Immature natural killer cell (primary cell): ENCODE measurements at regions not wholly inside any gene's neighbourhood (a gene's known extent, or its start where the extent isn't known, plus 50 kb on each side); places are given as distances from the start of the nearest gene placed in this dataset.

ENCODE experiments used
- DNase-seq, 3 donors: peaks; one replicate each; pipeline ENCODE4 v3.0.0; 2022; ENCODE audit warnings: mixed read lengths in 1 of 3
- H3K27ac Mint-ChIP-seq, 6 donors: one replicate each; pipeline ENCODE4 v1.8.0; 2020; ENCODE audit warnings: mixed read lengths in 6 of 6, mild to moderate bottlenecking in 5 of 6, inconsistent platforms in 4 of 6, moderate library complexity in 3 of 6
- H3K27me3 Mint-ChIP-seq, 3 donors: one replicate each; pipeline ENCODE4 v1.8.0; 2020 to 2021; ENCODE audit warnings: low read depth in 3 of 3, mild to moderate bottlenecking in 3 of 3, mixed read lengths in 3 of 3, moderate library complexity in 3 of 3, inconsistent platforms in 1 of 3
- H3K36me3 Mint-ChIP-seq, 3 donors: one replicate each; pipeline ENCODE4 v1.8.0; 2020; ENCODE audit warnings: mixed read lengths in 3 of 3, inconsistent platforms in 2 of 3, mild to moderate bottlenecking in 2 of 3
- H3K4me1 Mint-ChIP-seq, 2 donors: one replicate each; pipeline ENCODE4 v1.8.0; 2020; ENCODE audit warnings: inconsistent platforms in 2 of 2, mild to moderate bottlenecking in 2 of 2, mixed read lengths in 2 of 2, moderate library complexity in 1 of 2
- H3K4me3 Mint-ChIP-seq, 5 donors: one replicate each; pipeline ENCODE4 v1.8.0; 2020; ENCODE audit warnings: mild to moderate bottlenecking in 5 of 5, mixed read lengths in 5 of 5, inconsistent platforms in 3 of 5, moderate library complexity in 3 of 5
- H3K9me3 Mint-ChIP-seq, 6 donors: one replicate each; pipeline ENCODE4 v1.8.0; 2020; ENCODE audit warnings: mild to moderate bottlenecking in 6 of 6, mixed read lengths in 6 of 6, inconsistent platforms in 4 of 6, moderate library complexity in 3 of 6

DNA sequence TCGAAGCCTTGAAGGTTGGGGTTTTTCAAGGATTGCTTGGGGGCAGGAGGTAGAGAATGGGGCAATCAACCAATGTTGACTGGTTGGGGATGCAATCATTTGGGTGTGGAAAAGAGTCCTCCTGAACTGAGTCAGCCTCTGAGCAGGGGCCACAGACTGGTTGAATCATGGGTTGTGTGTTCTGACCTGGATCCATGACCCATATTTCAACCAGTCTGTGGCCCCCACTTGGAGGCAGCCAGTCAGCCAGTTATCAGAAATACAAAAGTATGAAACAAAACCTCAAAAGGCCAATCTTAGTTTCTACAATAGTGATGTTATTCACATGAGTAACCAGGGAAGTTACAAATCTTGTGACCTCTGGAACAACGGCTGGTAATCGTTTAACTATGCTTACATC is 81.4 kb upstream of the RANBP6 start:
- DNase-seq = no peak
- Mint-ChIP-seq H3K4me3 (no peak overlapping the region), H3K27me3 (peaks cover 2 to 11% (median 7%) of the 10 kb centered on the region in 3 donors), H3K4me1 (no peaks in the 10 kb centered on the region), H3K36me3 (no peaks in the 10 kb centered on the region), H3K27ac (no peak overlapping the region), H3K9me3 (no peaks in the 10 kb centered on the region)

DNA sequence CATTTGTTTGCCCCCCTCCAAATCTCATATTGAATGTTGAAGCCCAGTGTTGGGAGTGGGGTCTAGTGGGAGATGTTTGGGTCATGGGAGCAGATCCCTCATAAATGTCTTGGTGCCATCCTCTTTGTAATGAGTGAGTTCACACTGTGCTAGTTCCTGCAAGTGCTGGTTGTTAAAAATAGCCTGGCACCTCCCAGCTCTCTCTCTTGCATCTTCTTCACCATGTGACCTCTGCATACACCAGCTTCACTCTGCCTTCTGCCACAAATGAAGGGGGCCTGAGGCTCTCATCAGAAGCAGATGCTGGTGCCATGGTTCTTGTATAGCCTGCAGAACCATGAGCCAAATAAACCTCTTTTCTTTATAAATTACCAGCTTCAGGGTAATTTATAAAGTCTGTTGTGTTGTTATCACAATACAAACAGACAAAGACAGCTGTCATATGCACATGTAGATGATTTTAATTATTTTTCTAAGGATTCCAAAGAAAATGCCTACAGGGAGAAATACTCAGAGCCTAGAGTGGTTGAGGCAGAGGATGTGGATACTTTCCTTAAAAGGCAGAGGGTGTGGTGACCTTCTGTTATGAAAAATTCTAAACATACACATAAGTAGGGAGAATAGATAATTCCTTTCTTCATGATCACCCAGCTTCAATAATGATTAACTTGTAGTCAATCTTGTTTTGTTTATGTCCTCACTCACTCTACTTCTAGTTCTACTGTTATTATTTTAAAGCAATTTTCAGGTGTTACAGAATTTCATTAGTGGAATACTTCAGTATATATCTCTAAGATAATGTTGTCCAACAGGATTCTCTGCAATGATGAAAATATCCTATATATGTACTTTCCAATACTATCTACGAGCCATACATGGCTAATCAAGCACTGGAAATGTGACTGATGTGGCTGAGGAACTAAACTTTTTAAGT is 75.1 kb upstream of the RANBP6 start:
- Mint-ChIP-seq H3K36me3 (no peaks in the 10 kb centered on the region), H3K9me3 (no peaks in the 10 kb centered on the region), H3K4me3 (no peak overlapping the region), H3K27ac (no peak overlapping the region), H3K27me3 (peaks cover 0 to 2% (median under 1%) of the 10 kb centered on the region in 3 donors), H3K4me1 (no peaks in the 10 kb centered on the region)
- no peak for DNase-seq

DNA sequence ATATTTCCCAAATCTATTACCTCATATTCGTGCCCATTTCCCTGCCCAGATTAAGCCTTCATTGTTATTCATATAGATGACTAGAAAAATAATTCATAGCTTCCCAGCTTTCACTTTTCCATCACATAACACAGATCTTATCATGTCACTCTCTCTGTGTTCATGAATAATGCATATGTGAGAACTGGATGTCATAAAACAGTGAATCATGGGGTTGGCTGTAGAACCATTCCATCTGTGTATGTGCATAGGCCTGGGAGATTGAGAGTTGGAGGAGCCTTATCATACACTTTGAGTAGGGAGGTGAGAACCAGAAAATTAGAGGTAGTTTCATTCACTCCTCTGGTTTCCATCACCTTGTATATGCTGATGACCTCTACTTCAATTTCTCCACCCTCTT is 73.9 kb upstream of the RANBP6 start:
- H3K36me3 Mint-ChIP-seq = no peaks in the 10 kb centered on the region
- H3K4me3 Mint-ChIP-seq = no peak overlapping the region
- no peak overlapping the region for H3K27ac Mint-ChIP-seq
- H3K4me1 Mint-ChIP-seq = no peaks in the 10 kb centered on the region
- no peaks in the 10 kb centered on the region for H3K9me3 Mint-ChIP-seq
- DNase-seq = no peak
- peaks cover 0 to 2% (median 0%) of the 10 kb centered on the region in 3 donors for H3K27me3 Mint-ChIP-seq

DNA sequence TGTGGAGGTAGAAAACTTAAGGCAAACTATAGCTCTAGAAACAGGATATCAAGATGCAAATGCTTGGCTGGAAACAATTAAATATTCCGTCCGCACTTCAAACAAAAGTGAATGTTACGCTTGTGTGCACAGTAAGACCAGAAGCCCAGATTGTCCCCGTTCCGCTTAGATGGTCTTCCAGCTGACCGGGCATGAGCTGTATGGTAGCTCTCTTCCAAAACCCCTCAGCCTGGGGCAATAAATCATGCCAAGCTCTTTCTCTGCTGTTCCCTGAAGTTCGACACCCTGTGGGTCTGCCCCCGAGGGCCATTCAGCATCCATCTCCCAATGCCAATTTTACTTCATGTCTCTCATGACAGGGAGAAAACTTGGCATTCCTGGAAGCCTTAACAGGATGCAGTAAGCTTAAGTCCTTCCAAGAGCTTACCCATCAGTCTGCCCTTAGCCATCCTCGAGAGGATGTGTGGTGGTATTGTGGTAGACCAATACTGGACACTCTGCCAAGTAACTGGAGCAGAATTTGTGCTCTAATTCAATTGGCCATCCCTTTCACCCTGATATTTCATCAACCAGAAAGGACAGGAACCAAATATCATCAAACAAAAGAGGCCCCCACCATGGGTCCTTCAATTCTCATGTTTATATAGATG is 70.7 kb upstream of the RANBP6 start:
- no peak for DNase-seq
- H3K27ac Mint-ChIP-seq = no peak overlapping the region
- no peaks in the 10 kb centered on the region for H3K36me3 Mint-ChIP-seq
- H3K9me3 Mint-ChIP-seq = no peaks in the 10 kb centered on the region
- H3K27me3 Mint-ChIP-seq = peaks cover 0 to 2% (median 0%) of the 10 kb centered on the region in 3 donors
- H3K4me1 Mint-ChIP-seq = no peaks in the 10 kb centered on the region
- no peak overlapping the region for H3K4me3 Mint-ChIP-seq

DNA sequence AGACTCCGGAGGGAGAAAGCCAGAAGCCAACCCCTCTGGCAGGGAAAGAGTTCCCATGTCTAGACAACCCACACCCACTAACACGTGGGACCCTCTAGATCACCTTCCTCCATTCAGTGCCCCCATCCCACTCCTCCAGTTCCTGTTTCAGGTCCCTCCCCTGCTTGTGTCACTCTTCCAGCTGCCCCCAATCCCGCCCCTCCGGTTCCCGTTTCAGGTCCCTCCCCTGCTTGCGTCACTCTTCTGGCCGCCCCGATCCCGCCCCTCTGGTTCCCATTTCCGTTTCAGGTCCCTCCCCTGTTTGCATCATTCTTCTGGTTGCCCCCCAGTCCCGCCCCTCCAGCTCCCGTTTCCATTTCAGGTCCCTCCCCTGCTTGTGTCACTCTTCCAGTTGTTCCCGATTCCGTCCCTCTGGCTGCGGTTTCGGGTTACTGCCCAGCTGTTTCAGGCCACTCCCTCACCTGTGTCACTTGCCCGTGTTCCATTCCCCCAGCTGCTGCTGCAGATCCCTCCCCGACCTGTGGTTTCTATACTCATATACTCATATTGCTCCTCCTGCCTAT is 64.8 kb upstream of the RANBP6 start:
- Mint-ChIP-seq H3K27ac (peak overlapping the region; percentile 48 to 91 (median 77)), H3K27me3 (peaks cover 4 to 8% (median 4%) of the 10 kb centered on the region in 3 donors), H3K9me3 (no peaks in the 10 kb centered on the region), H3K4me1 (peaks cover 13 to 18% of the 10 kb centered on the region in 2 donors), H3K4me3 (peak overlapping the region; percentile 85 to 92 (median 87)), H3K36me3 (no peaks in the 10 kb centered on the region)
- peak; percentile 57 to 66 (median 62) for DNase-seq

DNA sequence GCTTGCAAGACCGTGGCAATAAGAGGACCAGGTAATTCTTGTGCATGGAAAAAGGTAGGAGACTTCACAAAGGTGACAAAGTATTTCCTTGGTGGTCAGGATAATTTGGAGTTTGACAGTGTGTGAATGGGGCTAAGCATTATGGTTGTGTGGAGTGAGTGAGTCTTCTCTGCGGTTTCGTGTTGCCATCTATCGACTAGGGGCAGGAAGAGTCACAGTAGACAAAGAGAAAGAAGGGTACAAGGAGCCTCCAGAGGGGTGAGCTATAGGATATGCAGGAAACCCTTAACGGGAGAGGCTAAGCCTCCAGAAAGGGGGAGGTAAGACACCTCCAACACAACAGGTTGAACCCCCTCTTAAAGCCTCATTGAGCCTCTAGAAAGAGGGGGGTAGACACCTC is 64.0 kb upstream of the RANBP6 start:
- peaks cover 13 to 18% of the 10 kb centered on the region in 2 donors for H3K4me1 Mint-ChIP-seq
- peaks cover 4 to 8% (median 4%) of the 10 kb centered on the region in 3 donors for H3K27me3 Mint-ChIP-seq
- no peak for DNase-seq
- H3K27ac Mint-ChIP-seq = peak overlapping the region in 4 of 6 donors; percentile 8 to 91 (median 45)
- peak overlapping the region; percentile 85 to 92 (median 87) for H3K4me3 Mint-ChIP-seq
- no peaks in the 10 kb centered on the region for H3K9me3 Mint-ChIP-seq
- H3K36me3 Mint-ChIP-seq = no peaks in the 10 kb centered on the region

DNA sequence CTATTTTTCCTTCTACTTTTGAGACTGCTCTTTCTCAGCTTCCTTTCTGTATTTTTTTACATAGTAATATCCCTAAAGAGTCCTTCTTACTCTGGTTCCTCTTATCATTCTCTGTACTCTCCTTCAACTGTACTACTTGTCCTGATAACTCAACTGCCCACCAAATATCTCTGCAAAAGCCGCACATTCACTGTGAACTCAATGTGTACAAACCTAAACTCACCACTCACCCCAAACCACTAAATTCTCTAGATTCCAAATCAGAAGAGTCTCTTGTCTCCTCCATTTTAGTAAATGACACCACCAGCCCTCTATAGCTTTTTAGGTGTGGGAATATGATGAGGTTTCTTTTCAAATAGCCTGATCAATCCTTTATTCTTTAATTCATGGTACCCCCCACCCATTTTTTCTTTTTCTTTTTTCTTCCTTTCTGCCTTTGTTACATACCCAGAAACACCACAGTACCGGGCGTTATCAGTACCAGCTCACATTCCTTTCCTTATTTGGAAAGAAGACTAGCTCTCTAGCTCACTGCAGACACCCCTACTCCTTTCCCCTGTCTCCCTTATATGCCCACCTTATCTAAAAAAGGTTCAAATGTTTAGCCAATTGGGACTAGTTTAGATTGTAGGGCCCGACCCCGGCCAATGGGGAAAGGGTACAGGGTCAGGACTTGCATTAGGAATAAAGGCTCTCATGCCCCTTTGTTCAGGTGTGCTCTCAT is 63.1 kb upstream of the RANBP6 start:
- no peak overlapping the region for H3K27ac Mint-ChIP-seq
- H3K4me1 Mint-ChIP-seq = peaks cover 13 to 18% of the 10 kb centered on the region in 2 donors

DNA sequence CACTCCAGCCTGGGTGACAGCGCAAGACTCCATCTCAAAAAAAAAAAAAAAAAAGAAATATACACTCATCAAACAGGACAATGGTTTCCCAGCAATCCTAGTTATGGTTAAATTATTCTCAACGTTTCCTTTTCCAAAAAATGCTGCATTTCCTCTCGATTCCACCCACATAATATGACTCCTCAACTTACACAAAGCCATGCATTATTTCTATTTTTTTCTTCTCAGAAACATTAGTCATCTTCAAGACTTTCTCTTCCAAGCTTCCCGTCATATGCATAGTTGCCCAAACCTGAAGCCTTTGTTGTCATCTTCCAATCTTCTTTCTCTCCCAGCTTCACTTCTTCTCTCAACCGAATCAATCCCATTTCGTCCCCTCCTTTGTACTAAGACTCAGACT is 61.4 kb upstream of the RANBP6 start:
- H3K9me3 Mint-ChIP-seq = no peaks in the 10 kb centered on the region
- no peak overlapping the region for H3K27ac Mint-ChIP-seq
- peaks cover 2 to 8% (median 4%) of the 10 kb centered on the region in 3 donors for H3K27me3 Mint-ChIP-seq
- H3K4me1 Mint-ChIP-seq = peaks cover 13 to 18% of the 10 kb centered on the region in 2 donors
- DNase-seq = no peak
- no peak overlapping the region for H3K4me3 Mint-ChIP-seq
- H3K36me3 Mint-ChIP-seq = no peaks in the 10 kb centered on the region

More for the DNA sequence above, 63.1 kb upstream of the RANBP6 start:
- H3K27me3 Mint-ChIP-seq = peaks cover 2 to 8% (median 4%) of the 10 kb centered on the region in 3 donors
- H3K36me3 Mint-ChIP-seq = no peaks in the 10 kb centered on the region
- H3K9me3 Mint-ChIP-seq = no peaks in the 10 kb centered on the region
- no peak overlapping the region for H3K4me3 Mint-ChIP-seq
- no peak for DNase-seq

DNA sequence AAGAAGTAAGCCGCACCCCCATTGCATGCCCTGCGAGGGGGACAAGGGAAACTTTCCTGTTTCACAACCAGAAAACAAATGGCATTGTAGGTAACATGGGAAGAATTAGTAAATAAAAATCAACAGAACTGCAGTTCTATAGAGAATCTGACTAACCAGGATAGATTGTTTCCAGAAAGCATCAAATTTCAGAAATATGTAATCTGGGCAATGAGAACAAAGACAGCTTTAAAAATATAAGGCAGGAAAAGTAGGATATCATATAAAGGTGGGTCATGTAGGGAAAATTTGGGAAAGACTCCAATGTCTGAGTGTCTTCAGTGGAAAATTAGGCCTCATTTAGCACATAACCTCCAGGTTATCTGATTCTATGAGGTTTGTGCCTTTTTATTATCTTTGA is 58.3 kb upstream of the RANBP6 start:
- H3K9me3 Mint-ChIP-seq = no peaks in the 10 kb centered on the region
- peaks cover 0 to 7% (median 1%) of the 10 kb centered on the region in 3 donors for H3K27me3 Mint-ChIP-seq
- H3K36me3 Mint-ChIP-seq = peaks cover 0 to 4% (median 0%) of the 10 kb centered on the region in 3 donors
- H3K27ac Mint-ChIP-seq = no peak overlapping the region
- no peak for DNase-seq
- peaks cover 18 to 19% of the 10 kb centered on the region in 2 donors for H3K4me1 Mint-ChIP-seq
- no peak overlapping the region for H3K4me3 Mint-ChIP-seq

DNA sequence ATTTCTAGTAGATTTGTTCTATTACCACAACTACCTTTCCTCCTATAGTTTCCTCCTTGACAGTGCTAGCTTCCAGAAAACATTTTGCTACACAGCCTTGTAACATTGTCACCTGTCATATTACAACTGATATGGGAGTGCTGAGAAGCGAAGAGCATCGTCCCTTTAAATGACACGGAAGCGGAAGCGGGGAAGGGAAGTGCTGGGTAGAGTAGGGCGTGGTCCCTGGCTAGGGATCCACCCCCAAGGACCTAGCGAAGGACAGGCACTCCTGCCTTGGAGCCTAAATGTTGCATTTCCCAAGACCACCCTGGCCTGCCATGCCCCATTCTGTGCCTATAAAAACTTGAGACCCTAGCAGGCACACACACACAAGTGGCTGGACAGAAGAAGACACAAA is 57.4 kb upstream of the RANBP6 start:
- H3K4me1 Mint-ChIP-seq = peaks cover 27% of the 10 kb centered on the region in 2 donors
- no peaks in the 10 kb centered on the region for H3K9me3 Mint-ChIP-seq
- H3K27ac Mint-ChIP-seq = no peak overlapping the region
- peaks cover 0 to 6% (median 0%) of the 10 kb centered on the region in 3 donors for H3K27me3 Mint-ChIP-seq
- no peak for DNase-seq
- H3K36me3 Mint-ChIP-seq = peaks cover 0 to 4% (median 0%) of the 10 kb centered on the region in 3 donors
- no peak overlapping the region for H3K4me3 Mint-ChIP-seq

DNA sequence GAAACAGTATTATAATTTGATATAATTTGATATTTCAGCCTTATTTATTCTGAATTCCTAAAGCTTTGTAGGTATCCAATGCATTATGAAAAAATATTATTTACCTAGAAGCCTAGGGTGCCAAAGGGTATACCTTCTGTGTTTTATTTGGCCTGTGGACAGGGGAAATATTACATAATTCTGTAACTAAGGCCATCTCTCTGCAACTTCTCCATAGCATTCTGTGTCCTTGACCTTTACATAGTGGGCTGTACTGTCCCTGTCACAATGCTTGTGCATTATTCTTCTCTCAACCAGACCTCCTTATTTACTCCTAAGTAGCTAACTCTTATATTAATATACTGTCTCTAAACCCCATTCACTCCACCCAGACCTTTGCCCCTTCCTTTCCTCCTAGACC is 57.0 kb upstream of the RANBP6 start:
- Mint-ChIP-seq H3K4me1 (peaks cover 31% of the 10 kb centered on the region in 2 donors), H3K27me3 (peaks cover 0 to 6% (median 0%) of the 10 kb centered on the region in 3 donors), H3K9me3 (no peaks in the 10 kb centered on the region), H3K36me3 (peaks cover 0 to 4% (median 0%) of the 10 kb centered on the region in 3 donors), H3K27ac (no peak overlapping the region), H3K4me3 (no peak overlapping the region)
- no peak for DNase-seq

DNA sequence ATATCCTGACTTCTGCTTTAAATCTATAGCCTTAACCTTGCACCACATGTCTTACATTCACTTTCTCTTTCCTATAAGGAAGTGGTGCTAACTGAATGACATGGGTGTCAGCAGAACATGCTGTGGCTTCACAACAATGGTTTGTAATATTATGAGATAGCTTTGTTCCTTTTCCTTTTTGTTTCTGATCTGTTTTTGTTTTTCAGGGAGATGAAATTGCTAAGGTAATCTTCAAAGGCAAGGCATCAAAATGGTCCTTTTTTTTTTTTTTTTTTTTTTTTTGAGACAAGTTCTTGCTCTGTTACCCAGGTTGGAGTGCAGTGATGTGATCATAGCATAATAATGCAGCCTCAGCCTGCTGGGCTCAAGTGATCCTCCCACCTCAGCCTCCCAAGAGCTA is 53.6 kb upstream of the RANBP6 start:
- Mint-ChIP-seq H3K4me3 (peak overlapping the region; percentile 61 to 74 (median 73)), H3K4me1 (peaks cover 34% of the 10 kb centered on the region in 2 donors), H3K36me3 (peaks cover 0 to 8% (median 0%) of the 10 kb centered on the region in 3 donors), H3K27me3 (peaks cover 0 to 6% (median 2%) of the 10 kb centered on the region in 3 donors), H3K9me3 (peaks cover 0 to 2% (median 0%) of the 10 kb centered on the region in 6 donors), H3K27ac (peak overlapping the region; percentile 79 to 98 (median 89))
- DNase-seq = peak; percentile 72 to 77 (median 74)

DNA sequence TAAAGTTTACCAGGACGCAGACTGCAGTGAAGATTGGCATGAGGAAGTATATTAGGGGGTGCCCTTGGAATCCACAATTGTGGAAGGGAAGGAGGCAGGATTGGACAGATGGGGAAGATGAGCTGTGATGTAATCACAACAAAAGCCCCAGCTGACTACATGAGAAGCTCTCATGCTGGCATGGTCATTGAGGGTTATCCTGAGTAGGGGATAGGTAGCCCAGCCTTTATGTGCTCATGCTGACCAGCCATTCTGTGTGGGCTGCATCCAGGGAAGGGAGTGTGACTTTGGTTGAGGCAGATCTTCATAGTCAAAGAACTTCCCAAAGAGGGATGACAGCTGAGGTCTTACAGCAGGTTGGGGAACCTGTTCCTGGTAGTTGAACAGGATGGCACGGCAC is 52.0 kb upstream of the RANBP6 start:
- peaks cover 2 to 6% (median 2%) of the 10 kb centered on the region in 3 donors for H3K27me3 Mint-ChIP-seq
- H3K36me3 Mint-ChIP-seq = peaks cover 0 to 8% (median 0%) of the 10 kb centered on the region in 3 donors
- H3K4me3 Mint-ChIP-seq = peak overlapping the region in 1 of 5 donors; percentile 2
- H3K9me3 Mint-ChIP-seq = peaks cover 0 to 2% (median 0%) of the 10 kb centered on the region in 6 donors
- H3K4me1 Mint-ChIP-seq = peaks cover 34 to 42% of the 10 kb centered on the region in 2 donors
- peak overlapping the region in 3 of 6 donors; percentile 28 to 70 (median 56) for H3K27ac Mint-ChIP-seq
- DNase-seq = no peak
